H1 (cell line): ENCODE measurements at regions not wholly inside any gene's neighbourhood (a gene's known extent, or its start where the extent isn't known, plus 50 kb on each side); places are given as distances from the start of the nearest gene placed in this dataset.

Source experiments
- BACH1 ChIP-seq: IDR thresholded peaks from 2 replicates; pipeline ENCODE4 v1.6.1; 2012; ENCODE audit warnings: low read length, improper control_type of control experiment
- BCL11A ChIP-seq, 2 experiments: IDR thresholded peaks; one replicate each; pipeline ENCODE4 v1.6.1; 2011; ENCODE audit warnings: low read depth in 2 of 2, low read length in 2 of 2, mild to moderate bottlenecking in 2 of 2
- CBX5 ChIP-seq: fragments of 300-800, 300-1000 bp; sonication (generic); IDR thresholded peaks from 2 replicates; pipeline ENCODE4 v1.7.1; 2016; ENCODE audit warnings: antibody characterized with exemption, low read length, low read depth
- CTBP2 ChIP-seq: IDR thresholded peaks from 2 replicates; pipeline ENCODE4 v1.7.0; 2011; ENCODE audit warnings: borderline replicate concordance, mild to moderate bottlenecking, moderate library complexity, mixed read lengths, low read length; ENCODE audit not compliant: insufficient read depth, insufficient read length
- HDAC2 ChIP-seq, 2 experiments: fragments of 300-600 bp in 1 of 2; sonication (generic) in 1 of 2; IDR thresholded peaks; 2 replicates each; pipeline ENCODE4 v1.6.1; 2011 to 2012; ENCODE audit warnings: low read depth in 2 of 2, low read length in 2 of 2, mild to moderate bottlenecking in 2 of 2, moderate library complexity in 2 of 2, borderline replicate concordance in 1 of 2, inconsistent platforms in 1 of 2
- JUND ChIP-seq: IDR thresholded peaks from 2 replicates; pipeline ENCODE4 v1.6.1; 2011; ENCODE audit warnings: mild to moderate bottlenecking, improper control_type of control experiment, low read length
- KDM1A ChIP-seq: fragments of 200-600, 300-600 bp; sonication (generic); IDR thresholded peaks from 2 replicates; pipeline ENCODE4 v1.7.1; 2016; ENCODE audit warnings: mild to moderate bottlenecking, low read length, borderline replicate concordance
- KDM4A ChIP-seq: IDR thresholded peaks from one replicate; pipeline ENCODE4 v1.7.1; 2012; ENCODE audit warnings: low read depth, mild to moderate bottlenecking, moderate library complexity, low read length, inconsistent platforms; ENCODE audit not compliant: severe bottlenecking
- PHF8 ChIP-seq: fragments of 200-600 bp; sonication (generic); conservative IDR thresholded peaks from 2 replicates; pipeline ENCODE4 v1.7.1; 2012; ENCODE audit warnings: low read depth, mild to moderate bottlenecking, inconsistent platforms, low read length, moderate library complexity
- POLR2A ChIP-seq, 2 experiments: IDR thresholded peaks; 1 replicate in 1 of 2; 2 replicates in 1 of 2; pipeline ENCODE4 v1.6.1; 2011; ENCODE audit warnings: low read depth in 2 of 2, low read length in 2 of 2, mild to moderate bottlenecking in 2 of 2; ENCODE audit errors: control extremely low read depth in 1 of 2
- POU5F1 ChIP-seq: IDR thresholded peaks from 2 replicates; pipeline ENCODE4 v1.6.1; 2011; ENCODE audit warnings: low read depth, mild to moderate bottlenecking, low read length, moderate library complexity
- RFX5 ChIP-seq: IDR thresholded peaks from 2 replicates; pipeline ENCODE4 v1.6.1; 2011; ENCODE audit warnings: low read depth, low read length, improper control_type of control experiment, borderline replicate concordance
- RNF2 ChIP-seq: fragments of 200-900, 300-1000 bp; sonication (generic); IDR thresholded peaks from 2 replicates; pipeline ENCODE4 v1.7.1; 2016; ENCODE audit warnings: borderline replicate concordance, low read depth, mild to moderate bottlenecking, antibody characterized with exemption, low read length; ENCODE audit not compliant: poor library complexity, severe bottlenecking; ENCODE audit errors: missing control alignments
- RXRA ChIP-seq: IDR thresholded peaks from 2 replicates; pipeline ENCODE4 v1.6.1; 2011; ENCODE audit warnings: low read depth, mild to moderate bottlenecking, low read length, moderate library complexity; ENCODE audit not compliant: insufficient read depth
- SUZ12 ChIP-seq: fragments of 200-600 bp; sonication (generic); IDR thresholded peaks from 2 replicates; pipeline ENCODE4 v1.6.1; 2012; ENCODE audit warnings: mild to moderate bottlenecking, inconsistent platforms, low read length, moderate library complexity, mixed read lengths
- YY1 ChIP-seq: IDR thresholded peaks from 2 replicates; pipeline ENCODE4 v1.6.1; 2011; ENCODE audit warnings: low read depth, mild to moderate bottlenecking, low read length

GRCh38 chr11:42253156-42253555, 793.7 kb upstream of the LRRC4C start (continued):
- TF ChIP-seq RFX5 (no peak), KDM4A (no peak), POU5F1 (no peak), KDM1A (no peak), BCL11A (IDR thresholded peaks at IDR 0.05; ENCODE audit: low read depth in 2 of 2, low read length in 2 of 2) (no peak), YY1 (no peak), JUND (no peak), POLR2A (IDR thresholded peaks at IDR 0.05; ENCODE audit: control extremely low read depth in 1 of 2, low read depth in 2 of 2, low read length in 2 of 2) (no peak), RXRA (no peak), PHF8 (no peak), SUZ12 (no peak), CTBP2 (no peak), CBX5 (no peak), BACH1 (no peak), RNF2 (no peak), HDAC2 (IDR thresholded peaks at IDR 0.05; ENCODE audit: borderline replicate concordance in 1 of 2, low read depth in 2 of 2, low read length in 2 of 2) (no peak)
